ENCODE measurements at regions not wholly inside any gene's neighbourhood (a gene's known extent, or its start where the extent isn't known, plus 50 kb on each side); places are given as distances from the start of the nearest gene placed in this dataset.
"Not testable (repeated sequence)": the region's sequence is repeated elsewhere in the genome, so short reads cannot be mapped to it uniquely, and the experiment has no call there.

DNA sequence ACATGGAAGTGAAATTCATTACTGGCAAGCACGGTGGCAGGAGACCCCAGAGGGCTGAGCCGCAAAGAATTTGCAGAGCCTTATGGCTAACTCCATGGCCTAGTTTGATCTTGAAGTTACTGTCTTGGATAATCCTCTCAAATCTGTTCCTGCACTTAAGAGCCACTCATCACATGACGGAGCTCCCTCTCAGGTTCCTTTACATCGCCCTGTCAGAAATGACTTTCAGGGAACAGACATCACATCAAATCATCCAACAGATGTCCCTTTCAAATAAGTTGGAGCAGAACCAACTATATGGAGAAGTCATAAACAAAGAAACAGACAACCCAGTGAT is 328.8 kb upstream of the THBS1 start:
- ATAC-seq (ENCODE audit: low read depth in 2 of 2), result no peak
- Mint-ChIP-seq H3K36me3 (no peaks in the 10 kb centered on the region), H3K4me3 (no peak overlapping the region), H3K4me1 (no peaks in the 10 kb centered on the region), H3K27me3 (peaks cover 8 to 16% (median 9%) of the 10 kb centered on the region in 3 donors), H3K27ac (no peak overlapping the region), H3K9me3 (peaks cover 0 to 3% (median 0%) of the 10 kb centered on the region in 7 donors)
- no peak for DNase-seq

DNA sequence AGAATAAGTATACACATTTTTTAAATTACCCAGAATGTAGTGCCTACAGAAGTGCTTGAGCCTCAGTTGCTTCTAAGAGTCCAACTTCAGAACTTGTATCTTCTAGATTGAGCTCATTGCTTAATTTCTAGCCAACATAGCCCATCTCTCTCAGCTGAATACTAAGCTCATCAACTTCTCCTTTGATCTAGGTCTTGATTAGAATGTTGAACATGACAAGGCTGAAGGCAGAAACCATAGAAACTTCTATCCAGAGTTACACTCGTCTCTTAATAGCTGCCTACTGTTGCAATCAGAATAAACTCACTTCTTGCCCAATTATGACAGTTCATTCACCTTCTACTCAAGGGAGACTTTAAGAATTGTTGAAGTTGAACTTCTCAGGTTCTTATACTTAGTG is 327.3 kb upstream of the THBS1 start:
- H3K27ac Mint-ChIP-seq, result no peak overlapping the region
- no peak for ATAC-seq (ENCODE audit: low read depth in 2 of 2)
- no peak for DNase-seq
- H3K36me3 Mint-ChIP-seq, result no peaks in the 10 kb centered on the region
- H3K27me3 Mint-ChIP-seq, result peaks cover 7 to 11% (median 8%) of the 10 kb centered on the region in 3 donors
- H3K4me3 Mint-ChIP-seq, result no peak overlapping the region
- H3K9me3 Mint-ChIP-seq, result peaks cover 0 to 3% (median 0%) of the 10 kb centered on the region in 7 donors
- H3K4me1 Mint-ChIP-seq, result no peaks in the 10 kb centered on the region

DNA sequence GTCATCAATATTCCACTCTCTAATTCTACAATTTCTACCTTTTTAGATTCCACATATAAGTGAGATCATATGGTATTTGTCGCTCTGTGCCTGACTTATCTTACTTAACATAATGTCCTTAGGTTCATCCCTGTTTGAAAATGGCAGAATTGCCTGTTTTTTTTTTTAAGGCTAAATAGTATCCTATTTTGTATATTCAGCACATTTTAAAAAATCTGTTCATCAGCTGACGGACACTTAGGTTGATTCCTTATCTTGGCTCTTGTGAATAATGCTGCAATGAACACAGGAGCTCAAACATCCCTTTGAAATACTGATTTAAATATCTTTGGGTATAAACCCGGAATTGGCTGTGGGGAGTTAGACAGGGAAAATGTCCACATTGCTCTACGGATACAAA is 326.7 kb upstream of the THBS1 start:
- DNase-seq, result no peak
- peaks cover 0 to 3% (median 0%) of the 10 kb centered on the region in 7 donors for H3K9me3 Mint-ChIP-seq
- no peak for ATAC-seq (ENCODE audit: low read depth in 2 of 2)
- H3K36me3 Mint-ChIP-seq, result no peaks in the 10 kb centered on the region
- no peak overlapping the region for H3K27ac Mint-ChIP-seq
- no peak overlapping the region for H3K4me3 Mint-ChIP-seq
- H3K4me1 Mint-ChIP-seq, result no peaks in the 10 kb centered on the region
- peaks cover 4 to 11% (median 8%) of the 10 kb centered on the region in 3 donors for H3K27me3 Mint-ChIP-seq

DNA sequence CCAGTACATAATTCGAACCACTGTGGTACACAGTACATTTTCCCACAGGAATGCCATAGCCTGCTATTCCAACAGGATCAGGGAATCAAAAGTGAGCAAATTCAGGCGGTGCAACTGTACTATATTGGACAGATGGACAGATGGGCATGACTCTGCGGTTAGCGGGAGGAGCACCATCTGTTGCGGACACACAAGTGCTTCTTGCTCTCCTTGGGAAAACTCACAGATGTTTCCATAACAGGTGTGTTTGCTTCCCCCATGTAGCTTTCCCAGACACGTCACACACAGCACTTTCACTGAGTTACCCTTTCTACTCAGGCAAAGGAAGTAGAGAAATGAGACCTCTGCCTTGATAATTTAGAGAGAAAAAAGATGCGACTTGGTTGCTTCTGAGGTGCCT is 325.1 kb upstream of the THBS1 start:
- H3K4me3 Mint-ChIP-seq, result no peak overlapping the region

DNA sequence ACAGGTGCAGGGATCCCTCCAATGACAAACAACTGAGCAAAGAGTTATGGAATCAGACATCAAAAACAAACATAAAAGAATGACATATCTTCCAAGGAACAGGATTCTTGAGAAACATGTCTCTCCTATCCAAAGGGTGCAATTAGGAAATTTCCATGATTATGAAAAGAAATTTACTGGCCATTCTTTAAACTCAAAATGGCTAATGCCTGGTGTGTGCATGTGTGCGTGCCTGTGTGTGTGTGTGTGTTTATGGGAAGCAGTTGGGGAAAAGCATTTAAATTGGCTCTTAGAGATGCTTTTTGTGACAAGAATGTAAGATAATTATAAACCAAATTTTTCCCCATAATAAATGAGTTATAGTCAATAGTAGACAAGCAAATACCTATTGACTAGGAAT is 320.5 kb upstream of the THBS1 start:
- DNase-seq, result no peak
- Mint-ChIP-seq H3K27me3 (peaks cover 0 to 1% (median 0%) of the 10 kb centered on the region in 3 donors), H3K36me3 (no peaks in the 10 kb centered on the region), H3K4me1 (no peaks in the 10 kb centered on the region), H3K27ac (no peak overlapping the region), H3K4me3 (no peak overlapping the region), H3K9me3 (peaks cover 0 to 6% (median 0%) of the 10 kb centered on the region in 7 donors)
- ATAC-seq (ENCODE audit: low read depth in 2 of 2), result no peak

More for the DNA sequence above, 325.1 kb upstream of the THBS1 start:
- ATAC-seq (ENCODE audit: low read depth in 2 of 2), result no peak
- no peaks in the 10 kb centered on the region for H3K36me3 Mint-ChIP-seq
- no peak for DNase-seq
- H3K27ac Mint-ChIP-seq, result no peak overlapping the region
- no peaks in the 10 kb centered on the region for H3K4me1 Mint-ChIP-seq
- H3K27me3 Mint-ChIP-seq, result peaks cover 4 to 11% (median 8%) of the 10 kb centered on the region in 3 donors
- peaks cover 0 to 6% (median 0%) of the 10 kb centered on the region in 7 donors for H3K9me3 Mint-ChIP-seq

DNA sequence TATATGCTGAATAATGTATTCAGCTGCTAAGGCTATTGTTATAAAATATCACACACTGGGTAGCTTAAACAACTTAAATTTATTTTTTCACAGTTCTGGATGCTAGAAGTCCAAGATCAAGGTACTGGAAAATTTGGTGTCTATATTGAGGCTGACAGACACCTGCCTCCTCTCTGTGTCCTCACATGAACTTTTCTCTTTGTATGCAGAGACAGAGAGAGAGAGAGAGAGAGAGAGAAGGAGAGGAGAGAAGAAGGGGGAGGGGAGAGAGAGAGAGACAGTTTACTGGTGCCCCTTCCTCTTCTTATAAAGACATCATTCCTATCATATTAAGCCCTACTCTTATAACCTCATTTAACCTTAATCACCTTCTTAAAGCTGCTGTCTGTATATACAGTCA is 320.1 kb upstream of the THBS1 start:
- ATAC-seq (ENCODE audit: low read depth in 2 of 2) (no peak), DNase-seq (no peak)
- Mint-ChIP-seq H3K27me3 (no peaks in the 10 kb centered on the region), H3K4me3 (no peak overlapping the region), H3K9me3 (peaks cover 0 to 6% (median 0%) of the 10 kb centered on the region in 7 donors), H3K27ac (no peak overlapping the region), H3K36me3 (no peaks in the 10 kb centered on the region), H3K4me1 (no peaks in the 10 kb centered on the region)

DNA sequence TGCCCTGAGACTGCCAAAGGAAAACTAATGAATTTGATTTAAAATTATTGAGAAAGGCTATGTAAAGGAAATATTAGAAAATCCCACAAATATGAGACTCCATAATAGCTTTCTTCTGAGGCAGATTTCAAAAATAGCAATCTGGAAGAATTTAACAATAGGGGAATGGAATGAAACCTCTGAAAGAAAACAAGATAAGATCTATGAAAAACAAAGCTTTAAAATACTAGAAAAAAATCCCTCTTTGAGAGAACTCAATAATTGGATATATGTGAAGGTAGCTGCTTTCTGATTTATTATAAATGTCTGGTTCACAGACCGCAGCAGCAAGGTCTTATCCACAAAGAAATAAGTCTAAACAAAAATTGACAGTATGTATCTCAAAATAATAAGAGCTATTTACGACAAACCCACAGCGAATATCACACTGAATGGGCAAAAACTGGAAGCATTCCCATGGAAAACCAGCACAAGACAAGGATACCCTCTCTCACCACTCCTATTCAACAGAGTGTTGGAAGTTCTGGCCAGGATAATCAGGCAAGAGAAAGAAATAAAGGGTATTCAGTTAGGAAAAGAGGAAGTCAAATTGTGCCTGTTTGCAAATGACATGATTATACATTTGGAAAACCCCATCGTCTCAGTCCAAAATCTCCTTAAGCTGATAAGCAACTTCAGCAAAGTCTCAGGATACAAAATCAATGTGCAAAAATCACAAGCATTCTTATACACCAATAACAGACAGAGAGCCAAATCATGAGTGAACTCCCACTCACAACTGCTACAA is 319.3 kb upstream of the THBS1 start:
- not testable (repeated sequence) for ATAC-seq (ENCODE audit: low read depth in 2 of 2); H3K27ac Mint-ChIP-seq; H3K36me3 Mint-ChIP-seq; DNase-seq; H3K4me3 Mint-ChIP-seq; H3K4me1 Mint-ChIP-seq; H3K27me3 Mint-ChIP-seq; H3K9me3 Mint-ChIP-seq

DNA sequence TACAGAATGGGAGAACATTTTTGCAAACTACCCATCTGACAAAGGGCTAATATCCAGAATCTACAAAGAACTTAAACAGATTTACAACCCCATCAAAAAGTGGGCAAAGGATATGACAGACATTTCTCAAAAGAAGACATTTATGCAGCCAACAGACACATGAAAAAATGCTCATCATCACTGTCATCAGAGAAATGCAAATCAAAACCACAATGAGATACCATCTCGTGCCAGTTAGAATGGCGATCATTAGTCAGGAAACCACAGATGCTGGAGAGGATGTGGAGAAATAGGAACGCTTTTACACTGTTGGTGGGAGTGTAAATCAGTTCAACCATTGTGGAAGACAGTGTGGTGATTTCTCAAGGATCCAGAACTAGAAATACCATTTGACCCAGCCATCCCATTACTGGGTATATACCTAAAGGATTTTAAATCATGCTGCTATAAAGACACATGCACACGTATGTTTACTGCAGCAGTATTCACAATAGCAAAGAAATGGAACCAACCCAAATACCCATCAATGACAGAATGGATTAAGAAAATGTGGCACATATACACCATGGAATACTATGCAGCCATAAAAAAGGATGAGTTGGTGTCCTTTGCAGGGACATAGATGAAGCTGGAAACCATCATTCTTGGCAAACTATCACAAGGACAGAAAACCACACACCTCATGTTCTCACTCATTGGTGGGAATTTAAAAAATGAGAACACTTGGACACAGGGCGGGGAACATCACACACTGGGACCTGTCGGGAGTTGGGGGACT is 317.7 kb upstream of the THBS1 start:
- not testable (repeated sequence) for H3K4me1 Mint-ChIP-seq; H3K9me3 Mint-ChIP-seq; DNase-seq; H3K4me3 Mint-ChIP-seq; H3K27me3 Mint-ChIP-seq; H3K27ac Mint-ChIP-seq; ATAC-seq (ENCODE audit: low read depth in 2 of 2); H3K36me3 Mint-ChIP-seq

DNA sequence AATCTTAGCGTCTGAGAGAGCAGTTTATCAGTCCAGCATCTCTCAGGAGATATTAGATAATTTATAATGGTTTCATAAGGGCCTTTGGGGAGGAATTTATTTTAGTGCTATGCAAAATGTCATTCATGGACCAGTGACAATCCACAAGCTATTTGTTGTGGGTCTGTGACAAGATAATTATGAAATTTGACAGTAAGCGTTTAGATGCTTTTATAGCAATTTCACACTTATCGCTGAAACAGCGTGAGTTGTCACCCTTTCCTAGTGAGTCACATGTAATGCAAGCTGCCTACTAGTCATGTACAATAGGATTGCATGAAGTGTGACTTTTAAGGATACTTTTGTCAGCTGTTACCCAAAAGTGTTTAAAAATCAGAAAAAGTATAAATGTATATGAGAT is 315.6 kb upstream of the THBS1 start:
- Mint-ChIP-seq H3K9me3 (peaks cover 0 to 4% (median 0%) of the 10 kb centered on the region in 7 donors), H3K4me3 (no peak overlapping the region), H3K27me3 (no peaks in the 10 kb centered on the region), H3K4me1 (no peaks in the 10 kb centered on the region), H3K36me3 (no peaks in the 10 kb centered on the region), H3K27ac (no peak overlapping the region)
- ATAC-seq (ENCODE audit: low read depth in 2 of 2) (no peak), DNase-seq (no peak)

DNA sequence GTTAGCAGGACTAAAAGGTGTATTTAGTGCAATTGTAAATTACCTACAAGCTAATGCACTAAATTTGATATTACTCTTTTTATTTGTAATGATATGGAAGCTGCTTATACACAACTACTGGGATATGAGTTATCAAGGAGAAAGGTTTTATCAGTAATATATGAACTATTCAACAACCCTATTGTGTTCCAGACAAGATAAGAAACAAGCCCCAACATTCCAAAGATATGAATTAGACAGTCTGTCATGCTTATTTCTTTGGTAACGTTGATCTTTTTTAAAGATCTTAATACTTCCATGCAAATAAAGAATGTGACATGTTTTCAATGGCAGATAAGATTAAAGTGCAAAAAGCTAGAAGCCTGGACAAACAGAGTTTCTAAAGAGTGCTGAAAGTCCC is 314.0 kb upstream of the THBS1 start:
- no peaks in the 10 kb centered on the region for H3K36me3 Mint-ChIP-seq
- H3K27ac Mint-ChIP-seq, result no peak overlapping the region
- no peak for DNase-seq
- H3K4me3 Mint-ChIP-seq, result no peak overlapping the region
- H3K9me3 Mint-ChIP-seq, result no peaks in the 10 kb centered on the region
- H3K27me3 Mint-ChIP-seq, result peaks cover 0 to under 1% (median 0%) of the 10 kb centered on the region in 3 donors
- H3K4me1 Mint-ChIP-seq, result no peaks in the 10 kb centered on the region
- no peak for ATAC-seq (ENCODE audit: low read depth in 2 of 2)

DNA sequence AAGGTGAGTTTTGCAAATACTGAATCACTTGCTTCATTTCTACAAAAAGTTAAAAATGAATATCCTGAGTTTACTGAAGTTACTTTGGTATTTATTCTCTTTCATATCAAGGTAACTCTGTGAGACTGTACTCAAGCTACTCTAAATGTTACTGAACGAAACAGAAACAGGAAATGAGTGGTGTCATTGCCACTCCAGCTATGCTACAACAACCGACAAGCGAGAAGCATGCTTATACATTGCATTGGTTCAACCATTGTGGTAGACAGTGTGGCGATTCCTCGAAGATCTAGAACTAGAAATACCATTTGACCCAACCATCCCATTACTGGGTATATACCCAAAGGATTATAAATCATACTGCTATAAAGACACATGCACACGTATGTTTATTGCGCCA is 313.2 kb upstream of the THBS1 start:
- Mint-ChIP-seq H3K27me3 (peaks cover 0 to 5% (median 0%) of the 10 kb centered on the region in 3 donors), H3K4me3 (no peak overlapping the region), H3K9me3 (no peaks in the 10 kb centered on the region), H3K27ac (no peak overlapping the region), H3K4me1 (no peaks in the 10 kb centered on the region), H3K36me3 (no peaks in the 10 kb centered on the region)
- DNase-seq (no peak), ATAC-seq (ENCODE audit: low read depth in 2 of 2) (no peak)

DNA sequence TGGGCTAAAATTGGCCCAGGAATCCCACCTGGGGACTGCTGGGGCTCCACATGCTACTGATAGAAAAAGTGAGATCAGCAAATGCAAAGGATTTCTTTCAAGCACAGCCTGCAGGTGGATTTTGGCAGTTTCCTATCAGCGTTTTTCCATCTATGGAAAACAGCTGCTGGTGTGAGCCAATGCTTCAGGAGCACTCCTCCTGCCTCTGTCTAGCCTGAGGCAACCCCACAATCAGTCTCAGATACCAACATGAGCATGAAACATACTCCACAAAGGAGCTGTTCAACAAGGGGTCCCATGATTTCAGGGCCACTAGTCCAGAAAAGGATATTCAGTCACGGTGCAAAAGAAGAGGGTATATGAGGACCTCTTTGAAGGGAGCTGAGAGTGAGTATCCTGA is 311.5 kb upstream of the THBS1 start:
- no peak for DNase-seq
- no peak overlapping the region for H3K4me3 Mint-ChIP-seq
- no peaks in the 10 kb centered on the region for H3K36me3 Mint-ChIP-seq
- H3K9me3 Mint-ChIP-seq, result no peaks in the 10 kb centered on the region
- H3K4me1 Mint-ChIP-seq, result no peaks in the 10 kb centered on the region
- no peak overlapping the region for H3K27ac Mint-ChIP-seq
- ATAC-seq (ENCODE audit: low read depth in 2 of 2), result no peak
- H3K27me3 Mint-ChIP-seq, result peaks cover 0 to 5% (median 0%) of the 10 kb centered on the region in 3 donors

DNA sequence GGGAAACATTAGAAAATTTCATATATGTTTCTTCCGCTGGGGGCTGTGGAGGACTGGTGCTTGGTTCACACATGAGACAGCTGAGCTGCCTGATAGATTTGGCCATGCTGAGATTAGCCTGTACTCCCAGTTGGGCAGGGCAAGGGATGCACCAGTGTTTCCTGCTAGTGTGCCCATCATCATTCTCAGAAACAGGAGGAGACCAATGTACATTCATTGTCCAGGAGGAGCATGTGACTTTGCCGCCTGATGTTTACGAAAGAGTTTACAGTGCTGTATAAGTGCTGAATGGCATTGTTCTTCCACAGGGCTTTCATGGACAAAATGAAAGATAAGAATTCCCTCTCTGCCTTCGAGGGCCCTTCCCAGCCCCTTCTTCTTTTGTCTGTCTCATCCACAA is 311.1 kb upstream of the THBS1 start:
- ATAC-seq (ENCODE audit: low read depth in 2 of 2), result no peak
- DNase-seq, result no peak
- no peak overlapping the region for H3K4me3 Mint-ChIP-seq
- H3K36me3 Mint-ChIP-seq, result no peaks in the 10 kb centered on the region
- H3K27ac Mint-ChIP-seq, result no peak overlapping the region
- H3K9me3 Mint-ChIP-seq, result no peaks in the 10 kb centered on the region
- peaks cover 0 to 5% (median 0%) of the 10 kb centered on the region in 3 donors for H3K27me3 Mint-ChIP-seq
- H3K4me1 Mint-ChIP-seq, result no peaks in the 10 kb centered on the region

DNA sequence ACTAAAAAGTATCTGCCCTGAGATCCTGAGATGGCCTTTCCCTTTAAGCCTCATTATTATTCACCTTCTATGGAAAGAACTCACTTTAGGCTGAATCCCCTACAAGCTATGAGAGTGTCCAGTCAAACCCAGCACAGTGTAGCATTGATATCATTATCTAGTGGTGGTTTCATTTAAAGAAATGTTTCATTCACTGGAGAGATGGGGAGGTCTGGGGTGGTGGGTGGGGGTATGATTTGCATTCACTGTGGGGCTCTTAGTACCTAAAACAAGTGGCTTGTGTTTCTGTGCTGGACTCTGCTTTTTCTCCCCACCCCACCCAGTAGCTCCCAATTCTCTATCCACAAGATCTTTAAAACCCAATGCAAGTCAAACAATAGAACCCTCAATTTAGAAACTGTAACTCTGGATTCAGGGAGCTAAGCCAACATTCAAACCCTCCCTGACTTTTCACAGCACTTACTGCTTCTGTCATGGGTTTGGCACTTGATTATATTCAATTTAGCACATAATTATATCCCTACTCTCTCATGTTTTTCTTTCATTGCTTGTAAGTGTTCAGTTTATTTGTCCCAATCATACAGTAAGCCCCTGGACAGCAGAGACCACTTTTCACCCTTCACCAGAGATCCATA is 310.5 kb upstream of the THBS1 start:
- no peak overlapping the region for H3K27ac Mint-ChIP-seq
- H3K4me1 Mint-ChIP-seq, result no peaks in the 10 kb centered on the region
- peaks cover 0 to 5% (median 0%) of the 10 kb centered on the region in 3 donors for H3K27me3 Mint-ChIP-seq
- ATAC-seq (ENCODE audit: low read depth in 2 of 2) (no peak), DNase-seq (no peak)
- no peaks in the 10 kb centered on the region for H3K9me3 Mint-ChIP-seq
- H3K4me3 Mint-ChIP-seq, result no peak overlapping the region
- H3K36me3 Mint-ChIP-seq, result no peaks in the 10 kb centered on the region

Data from naive B cell (primary cell).